AG04450 (cell line): ENCODE measurements at regions not wholly inside any gene's neighbourhood (a gene's known extent, or its start where the extent isn't known, plus 50 kb on each side); places are given as distances from the start of the nearest gene placed in this dataset.

Source experiments
- CTCF ChIA-PET: fragments of 300-600, 350-600 bp; formaldehyde crosslinking; extraction: SDS; loops from one replicate; lab custom pipeline; 2022; ENCODE audit warnings: antibody characterized with exemption, inconsistent platforms; lab: Charles Lee
- POLR2A ChIA-PET: fragments of 350-600 bp; formaldehyde crosslinking; extraction: SDS; loops from one replicate; lab custom pipeline; 2021; ENCODE audit warnings: antibody characterized with exemption, inconsistent platforms; lab: Yijun Ruan, JAX
- DNase-seq: peaks from one replicate; pipeline ENCODE4 v3.0.0-alpha.2; 2011; ENCODE audit warnings: low read depth, low spot score
- H3K27ac ChIP-seq: one replicate; pipeline ENCODE4 v1.5.1; 2012; ENCODE audit warnings: low read depth, low read length, control low read depth
- H3K27me3 ChIP-seq: one replicate; pipeline ENCODE4 v1.6.0; 2012; ENCODE audit warnings: low read length; ENCODE audit not compliant: control insufficient read depth, insufficient read depth
- H3K4me3 ChIP-seq: 2 replicates; pipeline ENCODE4 v1.5.1; 2011; ENCODE audit warnings: mild to moderate bottlenecking, low read depth, low read length, control low read depth
- H3K9me3 ChIP-seq: 2 replicates; pipeline ENCODE4 v1.5.1; 2012; ENCODE audit warnings: low read length; ENCODE audit not compliant: control insufficient read depth, insufficient read depth
- TF ChIP-seq, protein P1 (sequence below): IDR thresholded peaks from 2 replicates; pipeline ENCODE4 v1.5.1; 2011; ENCODE audit warnings: low read depth, low read length, control low read depth, inconsistent platforms

DNA sequence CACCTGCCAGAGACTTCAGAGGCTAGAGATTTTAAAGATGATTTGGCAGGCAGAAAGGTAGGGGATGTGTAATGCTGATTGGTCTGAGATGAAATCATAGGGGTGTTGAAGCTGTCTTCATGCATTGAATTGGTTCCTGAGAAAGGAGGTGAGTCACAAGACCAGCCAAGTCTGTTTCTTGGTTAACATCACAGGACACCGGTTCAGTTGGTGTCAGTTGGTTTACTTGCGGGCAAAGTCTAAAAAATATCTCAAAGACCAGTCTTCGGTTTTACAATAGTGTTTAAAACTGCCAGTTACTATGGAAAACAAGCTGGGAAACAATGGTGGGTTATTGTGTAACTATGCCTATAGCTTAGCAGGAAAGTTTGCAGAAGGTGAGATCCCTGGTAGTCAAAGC, 305.9 kb downstream of the BARHL2 start:
- no peak for DNase-seq
- TF ChIP-seq, protein P1, sequence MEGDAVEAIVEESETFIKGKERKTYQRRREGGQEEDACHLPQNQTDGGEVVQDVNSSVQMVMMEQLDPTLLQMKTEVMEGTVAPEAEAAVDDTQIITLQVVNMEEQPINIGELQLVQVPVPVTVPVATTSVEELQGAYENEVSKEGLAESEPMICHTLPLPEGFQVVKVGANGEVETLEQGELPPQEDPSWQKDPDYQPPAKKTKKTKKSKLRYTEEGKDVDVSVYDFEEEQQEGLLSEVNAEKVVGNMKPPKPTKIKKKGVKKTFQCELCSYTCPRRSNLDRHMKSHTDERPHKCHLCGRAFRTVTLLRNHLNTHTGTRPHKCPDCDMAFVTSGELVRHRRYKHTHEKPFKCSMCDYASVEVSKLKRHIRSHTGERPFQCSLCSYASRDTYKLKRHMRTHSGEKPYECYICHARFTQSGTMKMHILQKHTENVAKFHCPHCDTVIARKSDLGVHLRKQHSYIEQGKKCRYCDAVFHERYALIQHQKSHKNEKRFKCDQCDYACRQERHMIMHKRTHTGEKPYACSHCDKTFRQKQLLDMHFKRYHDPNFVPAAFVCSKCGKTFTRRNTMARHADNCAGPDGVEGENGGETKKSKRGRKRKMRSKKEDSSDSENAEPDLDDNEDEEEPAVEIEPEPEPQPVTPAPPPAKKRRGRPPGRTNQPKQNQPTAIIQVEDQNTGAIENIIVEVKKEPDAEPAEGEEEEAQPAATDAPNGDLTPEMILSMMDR: no peak

GRCh38 chr1:90407737-90408136, 309.4 kb downstream of the BARHL2 start:
- Histone ChIP-seq H3K27ac (no peak overlapping the region), H3K27me3 (no peaks in the 10 kb centered on the region), H3K4me3 (no peak overlapping the region), H3K9me3 (no peaks in the 10 kb centered on the region)
- CTCF ChIA-PET: no interaction called here
- POLR2A ChIA-PET: interaction anchor here (0.6 kb wide), 1 partner anchor 24 kb away, joined by 3 read pairs; no protein-coding TSS in a partner anchor
- DNase-seq: no peak
- TF ChIP-seq, protein P1: no peak

More for the DNA sequence above, 305.9 kb downstream of the BARHL2 start:
- Histone ChIP-seq H3K27ac (no peak overlapping the region), H3K9me3 (no peaks in the 10 kb centered on the region), H3K4me3 (no peak overlapping the region), H3K27me3 (no peaks in the 10 kb centered on the region)
- ChIA-PET POLR2A (no interaction called here), CTCF (no interaction called here)

DNA sequence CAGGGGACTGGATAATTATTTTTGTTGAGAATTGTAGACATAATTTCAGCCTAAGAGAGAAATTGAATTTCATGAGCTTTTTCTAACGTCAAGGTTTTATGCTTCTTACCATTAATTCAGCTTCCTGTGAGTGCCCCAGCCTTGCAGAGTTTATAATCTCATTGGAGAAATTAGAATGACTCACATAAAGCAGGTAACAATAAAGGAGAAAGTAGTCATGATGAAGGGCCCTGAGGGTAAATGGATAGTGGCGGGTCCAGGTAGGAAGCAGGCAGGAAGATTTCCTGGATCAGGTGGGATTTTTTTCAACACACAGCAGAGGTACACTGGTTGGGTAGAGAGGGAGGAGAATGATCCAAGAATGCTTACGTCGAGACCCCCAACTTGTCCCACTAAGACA, 311.4 kb downstream of the BARHL2 start:
- Histone ChIP-seq H3K9me3 (no peaks in the 10 kb centered on the region), H3K27me3 (no peaks in the 10 kb centered on the region), H3K4me3 (no peak overlapping the region), H3K27ac (no peak overlapping the region)
- ChIA-PET CTCF (no interaction called here), POLR2A (no interaction called here)
- TF ChIP-seq, protein P1: no peak
- DNase-seq: no peak

- TF ChIP-seq, protein P1: no peak
- peak; percentile 87 for DNase-seq
- no peaks in the 10 kb centered on the region for H3K27me3 ChIP-seq
- peak overlapping the region; percentile 65 for H3K27ac ChIP-seq
- ChIA-PET POLR2A (no interaction called here), CTCF (no interaction called here)
- H3K9me3 ChIP-seq: no peaks in the 10 kb centered on the region
- no peak overlapping the region for H3K4me3 ChIP-seq
Measured at GRCh38 chr1:90402893-90403849, 313.9 kb downstream of the BARHL2 start.

DNA sequence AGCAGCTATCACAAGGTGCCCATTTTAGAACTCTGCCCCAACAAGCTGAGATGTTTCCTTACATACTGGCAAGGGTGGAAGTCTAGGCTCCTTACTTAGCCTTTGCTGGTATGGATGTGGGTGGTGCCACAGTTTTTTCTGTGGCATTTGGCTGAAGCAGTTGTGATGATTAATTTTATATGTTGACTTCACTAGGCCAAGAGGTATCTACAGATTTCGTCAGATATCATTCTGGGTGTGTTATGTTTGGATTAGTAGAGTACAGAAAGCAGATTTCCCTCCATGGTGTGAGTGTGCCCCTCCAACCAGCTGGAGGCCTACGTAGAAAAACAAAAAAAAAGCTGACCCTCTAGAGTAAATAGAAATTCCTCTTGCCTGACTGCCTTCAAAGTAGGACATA, 317.0 kb downstream of the BARHL2 start:
- ChIA-PET POLR2A (no interaction called here), CTCF (no interaction called here)
- no peak overlapping the region for H3K4me3 ChIP-seq
- no peaks in the 10 kb centered on the region for H3K9me3 ChIP-seq
- DNase-seq: no peak
- no peak overlapping the region for H3K27ac ChIP-seq
- TF ChIP-seq, protein P1: no peak
- no peaks in the 10 kb centered on the region for H3K27me3 ChIP-seq
